ENCODE measurements at regions not wholly inside any gene's neighbourhood (a gene's known extent, or its start where the extent isn't known, plus 50 kb on each side); places are given as distances from the start of the nearest gene placed in this dataset.
A peak's percentile ranks its signal among the peaks of the same experiment; 100 is the strongest.

DNA sequence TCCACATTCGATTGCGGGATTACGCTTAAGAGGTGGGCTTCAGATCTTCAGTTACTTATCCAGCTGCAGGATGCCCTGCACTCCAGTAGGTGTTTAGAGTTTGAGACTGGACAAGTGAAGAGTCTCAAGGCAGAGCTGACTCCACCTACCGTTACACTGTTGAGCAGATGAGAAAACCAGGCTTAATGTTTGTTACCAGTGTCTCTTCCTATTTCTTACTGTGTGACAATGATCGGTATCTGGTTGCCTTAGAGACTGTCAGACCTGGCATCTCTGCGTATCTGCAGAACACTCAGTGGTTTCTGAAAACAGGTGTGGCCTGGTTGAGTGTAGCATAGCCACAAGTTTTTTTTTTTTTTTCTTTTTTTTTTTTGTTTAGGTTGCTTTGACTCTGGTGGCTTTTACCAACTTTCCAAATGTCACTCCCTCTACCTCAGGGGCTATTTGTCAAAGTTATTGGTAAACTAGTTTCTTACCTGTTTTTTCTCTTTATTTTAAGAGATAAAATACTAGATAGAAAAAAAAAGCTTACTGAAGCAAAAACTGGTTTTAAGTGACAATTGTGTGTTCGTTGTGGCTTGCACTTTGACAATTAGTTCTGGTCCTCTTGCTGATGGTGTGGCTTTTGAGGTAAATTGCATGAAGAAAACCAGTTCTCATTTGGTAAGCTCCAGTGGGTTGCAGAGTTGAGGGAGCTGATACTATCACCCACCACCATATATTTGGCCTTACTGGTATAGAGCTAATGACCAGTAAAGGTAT is 284.8 kb downstream of the ETS1 start:
- DNase-seq (ENCODE audit: insufficient read length, low spot score) = no peak
- no peak for FAIRE-seq

GRCh38 chr11:128301756-128302155 is 285.6 kb downstream of the ETS1 start:
- DNase-seq (ENCODE audit: insufficient read length, low spot score) (no peak), FAIRE-seq (no peak)

- DNase-seq (ENCODE audit: insufficient read length, low spot score) (no peak), FAIRE-seq (no peak)
Measured at GRCh38 chr11:128300785-128301184, 286.6 kb downstream of the ETS1 start.

DNA sequence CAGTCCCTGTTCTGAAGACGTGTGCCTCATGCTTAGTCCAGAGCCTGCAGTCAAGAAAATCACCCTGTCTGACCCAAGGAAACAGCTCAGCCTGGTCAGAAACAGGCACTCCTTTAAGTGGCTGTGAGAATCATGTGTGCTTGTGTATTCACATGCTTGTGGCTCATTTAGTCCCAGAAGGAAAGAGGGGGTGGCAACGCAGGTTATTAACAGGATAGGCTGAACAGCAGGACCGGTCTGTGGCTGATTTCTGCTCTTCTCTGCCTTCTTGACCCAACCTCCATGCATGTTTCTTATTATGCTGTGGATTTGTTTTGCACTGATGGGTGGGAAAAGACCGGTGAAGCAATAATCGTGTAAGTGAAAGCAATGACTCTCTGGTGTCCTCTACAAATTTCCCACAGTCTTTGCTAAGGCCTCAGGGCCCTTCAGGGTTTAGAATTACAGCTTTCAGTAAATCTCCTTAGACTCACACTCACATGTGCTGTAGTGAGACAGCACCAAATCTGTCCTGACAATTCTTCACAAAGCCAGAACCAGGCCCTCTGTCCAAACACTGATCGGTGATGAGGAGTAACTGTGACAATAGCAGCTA is 288.1 kb downstream of the ETS1 start:
- no peak for DNase-seq (ENCODE audit: insufficient read length, low spot score)
- FAIRE-seq = no peak

DNA sequence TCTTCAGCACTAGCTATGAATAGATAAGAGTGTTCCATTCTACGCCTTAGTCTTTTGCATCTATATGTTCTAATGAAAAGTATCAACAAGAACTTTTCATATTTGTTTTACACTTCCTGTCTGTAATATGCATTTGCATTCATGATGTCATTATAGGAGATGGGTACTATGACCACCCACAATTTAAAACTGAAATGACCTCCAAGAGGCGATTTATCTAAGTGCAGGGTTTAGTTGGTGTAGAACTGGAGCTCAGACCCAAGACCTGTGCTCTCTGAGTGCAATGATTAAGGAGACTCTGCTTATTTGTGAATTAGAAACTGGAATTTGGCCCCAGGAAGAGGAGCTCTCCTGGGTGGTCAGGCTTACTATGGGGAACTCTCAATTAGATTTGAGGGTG is 289.1 kb downstream of the ETS1 start:
- FAIRE-seq (no peak), DNase-seq (ENCODE audit: insufficient read length, low spot score) (no peak)

GRCh38 chr11:128297805-128298204 is 289.6 kb downstream of the ETS1 start:
- no peak for FAIRE-seq
- DNase-seq (ENCODE audit: insufficient read length, low spot score) = no peak

GRCh38 chr11:128297091-128297651 is 290.2 kb downstream of the ETS1 start:
- DNase-seq (ENCODE audit: insufficient read length, low spot score) = no peak
- FAIRE-seq = no peak

- DNase-seq (ENCODE audit: insufficient read length, low spot score) (no peak), FAIRE-seq (no peak)
Measured at GRCh38 chr11:128294671-128295050, 292.7 kb downstream of the ETS1 start.

- FAIRE-seq = no peak
- no peak for DNase-seq (ENCODE audit: insufficient read length, low spot score)
Measured at GRCh38 chr11:128294001-128294670, 293.2 kb downstream of the ETS1 start.

- no peak for DNase-seq (ENCODE audit: insufficient read length, low spot score)
- FAIRE-seq = no peak
Measured at GRCh38 chr11:128291835-128292234, 295.5 kb downstream of the ETS1 start.

- no peak for DNase-seq (ENCODE audit: insufficient read length, low spot score)
- FAIRE-seq = no peak
Measured at GRCh38 chr11:128291007-128291406, 296.4 kb downstream of the ETS1 start.

GRCh38 chr11:128290106-128290840 is 297.1 kb downstream of the ETS1 start:
- FAIRE-seq (no peak), DNase-seq (ENCODE audit: insufficient read length, low spot score) (peak; percentile 58)

DNA sequence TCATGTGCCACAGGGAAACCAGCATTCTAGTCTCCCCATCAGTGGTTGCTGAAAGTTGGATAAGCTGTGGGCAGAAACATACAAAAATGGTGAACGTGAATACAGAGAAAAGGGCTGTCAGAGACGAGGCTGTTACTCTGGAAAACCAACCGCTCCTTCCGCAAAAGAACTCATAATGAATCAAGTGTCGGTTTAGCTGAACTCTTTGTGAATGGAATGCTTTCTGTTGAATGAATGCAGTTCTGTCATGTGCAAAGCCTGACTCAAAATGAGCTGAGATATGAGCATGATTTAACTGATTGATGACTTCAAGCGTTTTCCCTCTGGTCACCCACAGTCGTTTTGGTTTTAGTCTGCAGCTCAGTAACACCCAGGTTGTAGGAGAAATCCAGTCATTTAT is 298.3 kb downstream of the ETS1 start:
- DNase-seq (ENCODE audit: insufficient read length, low spot score) = no peak
- no peak for FAIRE-seq

DNA sequence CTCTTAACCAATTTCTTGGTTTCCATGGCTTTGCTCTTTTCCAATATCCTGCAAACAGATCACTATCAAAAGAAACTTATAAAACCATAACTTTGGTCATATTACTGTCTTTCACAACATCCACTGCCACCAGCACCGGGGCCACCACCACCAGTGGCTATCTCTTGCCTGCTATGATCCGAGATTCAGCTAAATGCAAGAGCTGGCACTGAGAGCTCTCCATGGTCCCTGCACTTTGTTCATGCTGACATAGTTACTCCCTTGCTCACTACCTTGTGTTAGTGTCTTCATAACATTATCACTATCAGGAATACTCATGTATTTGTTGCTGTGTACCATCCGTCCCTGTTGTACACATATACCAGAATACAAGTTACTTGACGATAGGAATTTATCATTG is 299.0 kb downstream of the ETS1 start:
- DNase-seq (ENCODE audit: insufficient read length, low spot score) = no peak
- FAIRE-seq = no peak

- DNase-seq (ENCODE audit: insufficient read length, low spot score) (no peak), FAIRE-seq (no peak)
Measured at GRCh38 chr11:128285321-128285720, 302.0 kb downstream of the ETS1 start.

GRCh38 chr11:128284634-128285033 is 302.7 kb downstream of the ETS1 start:
- no peak for FAIRE-seq
- no peak for DNase-seq (ENCODE audit: insufficient read length, low spot score)

- no peak for FAIRE-seq
Measured at GRCh38 chr11:128283451-128283850, 303.9 kb downstream of the ETS1 start.

DNA sequence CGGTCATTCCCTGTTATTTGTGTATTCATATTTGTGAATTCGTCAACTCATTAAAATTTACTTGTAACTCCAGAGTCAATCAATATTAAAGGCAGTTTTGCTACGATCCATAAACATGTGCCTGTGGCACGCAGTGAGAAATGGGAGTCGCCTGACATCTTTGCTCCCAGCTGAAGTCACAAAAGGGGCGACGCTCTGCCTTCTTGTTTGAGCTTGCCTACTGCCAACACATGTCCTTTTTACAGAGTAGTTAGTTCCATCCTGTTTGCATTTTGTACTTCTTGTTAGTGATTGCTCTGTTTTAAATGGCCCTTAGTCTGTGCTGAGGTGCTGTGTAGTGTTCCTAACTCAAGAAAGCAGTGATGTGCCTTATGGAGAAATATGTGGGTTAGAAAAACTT is 305.3 kb downstream of the ETS1 start:
- FAIRE-seq = no peak
- no peak for DNase-seq (ENCODE audit: insufficient read length, low spot score)

More at GRCh38 chr11:128283451-128283850, 303.9 kb downstream of the ETS1 start:
- no peak for DNase-seq (ENCODE audit: insufficient read length, low spot score)

DNA sequence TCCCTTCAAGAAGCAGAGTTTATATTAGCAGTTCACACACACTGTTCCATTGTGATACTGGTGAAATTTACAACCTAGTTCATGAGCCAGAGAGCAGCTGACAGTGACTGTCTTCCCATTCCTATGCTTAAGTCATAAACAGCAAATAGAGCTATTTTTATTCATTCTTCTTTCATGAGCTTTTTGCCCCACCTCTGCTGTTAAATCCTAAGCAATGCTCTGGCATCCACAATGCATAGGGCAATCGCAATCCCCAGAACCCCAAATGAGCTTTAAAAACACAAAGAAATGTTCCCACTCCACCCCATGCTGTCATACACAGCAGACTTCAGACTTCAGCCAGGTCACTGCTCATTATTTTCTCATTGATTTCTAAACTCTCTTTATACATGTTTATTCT is 307.5 kb downstream of the ETS1 start:
- no peak for DNase-seq (ENCODE audit: insufficient read length, low spot score)
- FAIRE-seq = no peak

DNA sequence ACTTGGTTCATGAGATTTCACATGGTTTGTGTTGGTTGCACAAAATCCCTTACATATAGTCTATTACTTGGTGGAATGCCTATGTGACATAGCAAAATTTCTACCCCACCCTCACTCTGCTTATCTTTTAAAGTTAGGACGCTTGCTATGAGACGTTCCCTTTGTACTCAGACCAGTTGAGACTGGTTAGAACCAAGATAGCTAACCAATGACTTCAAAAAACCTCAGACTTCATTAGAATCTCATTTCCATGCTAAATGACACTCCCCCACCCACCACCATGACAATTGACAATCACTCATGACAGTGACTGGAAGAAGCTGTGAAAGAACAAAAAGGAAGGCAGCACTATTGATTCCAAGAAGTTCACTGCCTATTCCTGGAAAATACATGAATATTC is 313.6 kb downstream of the ETS1 start:
- FAIRE-seq = no peak
- DNase-seq (ENCODE audit: insufficient read length, low spot score) = no peak

GRCh38 chr11:128271401-128271800 is 316.0 kb downstream of the ETS1 start:
- FAIRE-seq (no peak), DNase-seq (ENCODE audit: insufficient read length, low spot score) (no peak)
